VCaP (cell line): ENCODE measurements at regions not wholly inside any gene's neighbourhood (a gene's known extent, or its start where the extent isn't known, plus 50 kb on each side); places are given as distances from the start of the nearest gene placed in this dataset.

Experiments used
- H3K27ac ChIP-seq: fragments of 450-650 bp; 2 replicates; pipeline ENCODE4 v1.5.1; 2017
- TF ChIP-seq, protein P1 (sequence below): fragments of 450-650 bp; conservative IDR thresholded peaks from 2 replicates; pipeline ENCODE4 v1.5.1; 2017; ENCODE audit warnings: mild to moderate bottlenecking, moderate library complexity

DNA sequence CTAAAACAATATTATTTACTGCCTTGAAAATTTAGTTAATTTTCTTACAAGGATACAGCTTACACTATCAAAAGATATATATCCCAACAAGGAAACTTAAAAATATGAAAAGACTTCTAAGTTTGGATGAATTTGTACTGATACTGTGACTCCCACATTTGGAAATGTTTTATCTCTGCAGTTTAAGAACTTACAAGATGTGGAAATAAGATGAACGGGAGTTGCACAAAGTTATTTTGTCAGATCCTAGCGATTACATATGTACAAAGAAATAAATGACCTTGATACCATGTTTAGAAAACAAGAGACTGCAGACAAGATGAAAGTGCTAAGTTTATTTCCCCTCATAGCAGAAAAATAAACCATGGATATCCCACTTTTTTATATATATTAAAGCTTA, 103.7 kb upstream of the TMEM106B start:
- no peak overlapping the region for H3K27ac ChIP-seq
- TF ChIP-seq, protein P1, sequence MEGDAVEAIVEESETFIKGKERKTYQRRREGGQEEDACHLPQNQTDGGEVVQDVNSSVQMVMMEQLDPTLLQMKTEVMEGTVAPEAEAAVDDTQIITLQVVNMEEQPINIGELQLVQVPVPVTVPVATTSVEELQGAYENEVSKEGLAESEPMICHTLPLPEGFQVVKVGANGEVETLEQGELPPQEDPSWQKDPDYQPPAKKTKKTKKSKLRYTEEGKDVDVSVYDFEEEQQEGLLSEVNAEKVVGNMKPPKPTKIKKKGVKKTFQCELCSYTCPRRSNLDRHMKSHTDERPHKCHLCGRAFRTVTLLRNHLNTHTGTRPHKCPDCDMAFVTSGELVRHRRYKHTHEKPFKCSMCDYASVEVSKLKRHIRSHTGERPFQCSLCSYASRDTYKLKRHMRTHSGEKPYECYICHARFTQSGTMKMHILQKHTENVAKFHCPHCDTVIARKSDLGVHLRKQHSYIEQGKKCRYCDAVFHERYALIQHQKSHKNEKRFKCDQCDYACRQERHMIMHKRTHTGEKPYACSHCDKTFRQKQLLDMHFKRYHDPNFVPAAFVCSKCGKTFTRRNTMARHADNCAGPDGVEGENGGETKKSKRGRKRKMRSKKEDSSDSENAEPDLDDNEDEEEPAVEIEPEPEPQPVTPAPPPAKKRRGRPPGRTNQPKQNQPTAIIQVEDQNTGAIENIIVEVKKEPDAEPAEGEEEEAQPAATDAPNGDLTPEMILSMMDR: no peak

- no peak overlapping the region for H3K27ac ChIP-seq
- TF ChIP-seq, protein P1: no peak
Observed at GRCh38 chr7:12107841-12108254, 103.2 kb upstream of the TMEM106B start.

DNA sequence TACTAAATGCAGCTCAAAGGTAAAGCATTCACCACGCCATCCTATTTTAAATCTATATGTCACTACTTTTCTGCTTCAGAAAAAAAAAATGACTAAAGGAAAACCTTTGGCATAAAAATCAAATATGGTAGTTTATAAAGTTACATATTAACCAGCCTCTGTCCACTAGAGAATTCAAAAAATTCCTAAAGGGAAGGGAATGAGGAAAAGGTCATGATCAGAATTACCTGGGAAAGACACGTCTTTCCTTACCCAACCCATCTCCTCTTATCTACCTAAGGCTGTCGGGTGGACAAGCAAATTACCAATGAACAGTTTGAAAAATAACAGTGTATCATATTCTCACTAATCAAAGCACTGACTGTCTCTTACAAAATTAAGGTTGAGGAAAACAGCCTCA, 100.7 kb upstream of the TMEM106B start:
- H3K27ac ChIP-seq: no peak overlapping the region
- TF ChIP-seq, protein P1: no peak

GRCh38 chr7:12111422-12112405, 99.4 kb upstream of the TMEM106B start:
- TF ChIP-seq, protein P1: no peak
- H3K27ac ChIP-seq: no peak overlapping the region

DNA sequence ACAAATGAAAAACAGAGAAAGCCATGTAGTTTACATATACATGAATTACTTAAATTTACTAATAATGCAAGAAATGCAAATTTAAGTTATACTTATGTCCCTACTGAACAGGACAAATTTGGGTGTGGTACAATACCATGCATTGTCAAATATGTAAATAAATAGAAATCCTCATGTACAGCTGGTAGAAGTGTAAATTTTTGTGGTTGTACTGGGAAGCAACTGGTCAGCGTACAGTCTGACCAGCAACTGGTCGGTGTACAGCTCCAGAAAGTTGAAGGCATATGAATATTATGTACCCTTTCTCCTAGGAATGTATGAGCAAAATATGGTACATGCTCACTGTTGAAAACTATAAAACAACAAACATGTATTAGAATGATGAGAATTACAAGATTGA, 93.9 kb upstream of the TMEM106B start:
- TF ChIP-seq, protein P1: no peak
- no peak overlapping the region for H3K27ac ChIP-seq

- H3K27ac ChIP-seq: no peak overlapping the region
- TF ChIP-seq, protein P1: no peak
Observed at GRCh38 chr7:12119620-12120303, 91.3 kb upstream of the TMEM106B start.

DNA sequence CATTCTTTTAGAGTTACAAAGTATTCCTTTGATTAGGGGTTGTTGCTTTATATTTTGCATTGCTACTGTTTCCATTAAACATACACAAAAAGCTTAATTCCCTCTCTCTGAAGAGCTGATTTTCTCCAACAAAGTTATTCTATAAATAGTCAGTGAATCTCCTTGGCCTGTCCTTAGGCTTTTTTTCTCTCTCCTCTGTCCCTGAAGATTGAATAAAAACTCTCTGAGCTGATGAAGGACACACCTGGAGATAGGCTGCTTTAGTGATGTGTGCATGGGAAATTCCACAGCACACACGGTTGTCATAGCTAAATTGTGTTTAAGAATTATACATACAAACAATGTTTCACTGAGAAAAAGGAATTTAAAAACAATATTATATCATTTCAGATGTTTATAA, 90.5 kb upstream of the TMEM106B start:
- TF ChIP-seq, protein P1: no peak

More for the DNA sequence above, 90.5 kb upstream of the TMEM106B start:
- no peak overlapping the region for H3K27ac ChIP-seq
